ENCODE measurements at regions not wholly inside any gene's neighbourhood (a gene's known extent, or its start where the extent isn't known, plus 50 kb on each side); places are given as distances from the start of the nearest gene placed in this dataset.

- TF ChIP-seq POLR2A (IDR thresholded peaks at IDR 0.05) (no peak), CTCF (IDR thresholded peaks at IDR 0.05) (no peak)
Measured at GRCh38 chr18:10308154-10308553, 146.3 kb upstream of the APCDD1 start.

Data from ovary (tissue), 3 donors.